Left lung (tissue), 4 donors: ENCODE measurements at regions not wholly inside any gene's neighbourhood (a gene's known extent, or its start where the extent isn't known, plus 50 kb on each side); places are given as distances from the start of the nearest gene placed in this dataset.

ENCODE experiments used
- ATAC-seq: fragments of 200-7000 bp; cut with Tn5 transposase; one replicate; pipeline ENCODE4 v1.9.1; 2020; ENCODE audit warnings: moderate library complexity
- DNase-seq, 4 donors: peaks; one replicate each; pipeline ENCODE4 v3.0.0-alpha.2; 2013 to 2020
- H3K27ac ChIP-seq, 2 donors: fragments of 200-600 bp; sonication (generic) in 1 of 2; one replicate each; pipeline versions ENCODE4 v1.5.0 to v1.8.0; 2020 to 2021
- H3K27me3 ChIP-seq, 2 donors: fragments of 200-600 bp; sonication (generic) in 1 of 2; one replicate each; pipeline versions ENCODE4 v1.5.0 to v1.8.0; 2020 to 2021
- H3K36me3 ChIP-seq, 2 donors: fragments of 200-600 bp; sonication (generic) in 1 of 2; one replicate each; pipeline versions ENCODE4 v1.5.0 to v1.8.0; 2020 to 2021
- H3K4me1 ChIP-seq, 2 donors: fragments of 200-600 bp; one replicate each; pipeline ENCODE4 v1.8.0; 2021
- H3K4me3 ChIP-seq, 2 donors: fragments of 200-600 bp; sonication (generic) in 1 of 2; one replicate each; pipeline versions ENCODE4 v1.5.0 to v1.8.0; 2020 to 2021; ENCODE audit warnings: mild to moderate bottlenecking in 1 of 2
- H3K9me3 ChIP-seq, 2 donors: fragments of 200-600 bp; sonication (generic) in 1 of 2; one replicate each; pipeline versions ENCODE4 v1.5.0 to v1.8.0; 2020 to 2021
- CTCF ChIP-seq, 2 donors: fragments of 200-600 bp; sonication (generic) in 1 of 2; IDR thresholded peaks; one replicate each; pipeline versions ENCODE4 v1.5.0 to v1.8.0; 2021; ENCODE audit warnings: antibody characterized with exemption in 2 of 2
- intact Hi-C, 2 donors: fragments of 100-400 bp; cut with DNase I; formaldehyde crosslinking; loops; one replicate each; pipeline versions ENCODE4 v1.11.2 to v1.14.2; 2022
- donor health status: DM: no; HTN: yes; CAD: no.
- donor health status: DM: no; HTN: no; CAD: no.

- no peak for TF ChIP-seq CTCF (IDR thresholded peaks at IDR 0.05)
- DNase-seq (no peak), ATAC-seq (no peak)
- Histone ChIP-seq H3K4me3 (no peak overlapping the region), H3K27ac (no peak overlapping the region), H3K4me1 (no peaks in the 10 kb centered on the region), H3K27me3 (no peaks in the 10 kb centered on the region), H3K36me3 (no peaks in the 10 kb centered on the region), H3K9me3 (peaks cover 0 to 10% of the 10 kb centered on the region in 2 donors)
- intact Hi-C loops, result no loop called here
Observed at GRCh38 chr5:29790281-29790680, 1403.2 kb upstream of the CDH6 start.

GRCh38 chr5:29780401-29780800, 1413.1 kb upstream of the CDH6 start:
- TF ChIP-seq CTCF (IDR thresholded peaks at IDR 0.05), result no peak

GRCh38 chr5:29779141-29779540, 1414.3 kb upstream of the CDH6 start:
- no peak for ATAC-seq
- no peaks in the 10 kb centered on the region for H3K27me3 ChIP-seq
- no peak overlapping the region for H3K27ac ChIP-seq
- H3K4me1 ChIP-seq, result no peaks in the 10 kb centered on the region
- DNase-seq, result no peak
- H3K36me3 ChIP-seq, result no peaks in the 10 kb centered on the region
- no peak overlapping the region for H3K4me3 ChIP-seq
- intact Hi-C loops, result no loop called here
- H3K9me3 ChIP-seq, result peaks cover 0 to 4% of the 10 kb centered on the region in 2 donors
- no peak for TF ChIP-seq CTCF (IDR thresholded peaks at IDR 0.05)

More at GRCh38 chr5:29780401-29780800, 1413.1 kb upstream of the CDH6 start:
- no peaks in the 10 kb centered on the region for H3K36me3 ChIP-seq
- ATAC-seq (no peak), DNase-seq (no peak)
- H3K27me3 ChIP-seq, result no peaks in the 10 kb centered on the region
- no peak overlapping the region for H3K27ac ChIP-seq
- H3K4me3 ChIP-seq, result no peak overlapping the region
- H3K4me1 ChIP-seq, result no peaks in the 10 kb centered on the region
- intact Hi-C loops, result no loop called here
- H3K9me3 ChIP-seq, result peaks cover 0 to 4% of the 10 kb centered on the region in 2 donors

GRCh38 chr5:29777373-29777772, 1416.1 kb upstream of the CDH6 start:
- no peaks in the 10 kb centered on the region for H3K4me1 ChIP-seq
- no peak overlapping the region for H3K27ac ChIP-seq
- H3K27me3 ChIP-seq, result no peaks in the 10 kb centered on the region
- ATAC-seq (no peak), DNase-seq (no peak)
- no peak for TF ChIP-seq CTCF (IDR thresholded peaks at IDR 0.05)
- intact Hi-C loops, result no loop called here
- H3K36me3 ChIP-seq, result no peaks in the 10 kb centered on the region
- H3K4me3 ChIP-seq, result no peak overlapping the region
- peaks cover 0 to 4% of the 10 kb centered on the region in 2 donors for H3K9me3 ChIP-seq

GRCh38 chr5:29770936-29771335, 1422.5 kb upstream of the CDH6 start:
- H3K4me1 ChIP-seq, result no peaks in the 10 kb centered on the region
- DNase-seq (no peak), ATAC-seq (no peak)
- intact Hi-C loops, result no loop called here
- no peak overlapping the region for H3K4me3 ChIP-seq
- TF ChIP-seq CTCF (IDR thresholded peaks at IDR 0.05), result no peak
- H3K27ac ChIP-seq, result no peak overlapping the region
- no peaks in the 10 kb centered on the region for H3K27me3 ChIP-seq
- no peaks in the 10 kb centered on the region for H3K36me3 ChIP-seq
- no peaks in the 10 kb centered on the region for H3K9me3 ChIP-seq
